ENCODE measurements at regions not wholly inside any gene's neighbourhood (a gene's known extent, or its start where the extent isn't known, plus 50 kb on each side); places are given as distances from the start of the nearest gene placed in this dataset.

DNA sequence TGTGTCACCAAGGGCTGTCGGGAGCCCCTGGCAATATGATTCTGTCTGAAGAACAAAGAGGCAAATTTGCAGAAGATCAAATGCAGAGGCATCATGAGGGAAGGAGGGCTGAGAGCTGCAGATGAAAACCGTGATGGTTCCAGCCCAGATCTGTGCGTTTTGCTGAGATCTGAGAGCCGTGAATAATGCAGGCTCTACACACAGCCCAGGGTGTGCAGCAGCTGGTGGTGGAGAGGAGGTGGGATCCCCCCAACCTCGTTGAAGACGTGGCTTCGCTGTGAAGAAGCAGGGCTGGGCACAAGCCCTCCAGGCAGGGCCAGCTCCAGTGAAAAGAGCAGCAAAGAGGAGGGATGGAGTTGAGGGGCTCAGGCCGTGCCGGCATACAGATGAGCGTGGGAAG is 75.5 kb downstream of the TSPAN17 start:
- no peak overlapping the region for H3K27ac ChIP-seq (replicated peaks)
- TF ChIP-seq, protein P1, sequence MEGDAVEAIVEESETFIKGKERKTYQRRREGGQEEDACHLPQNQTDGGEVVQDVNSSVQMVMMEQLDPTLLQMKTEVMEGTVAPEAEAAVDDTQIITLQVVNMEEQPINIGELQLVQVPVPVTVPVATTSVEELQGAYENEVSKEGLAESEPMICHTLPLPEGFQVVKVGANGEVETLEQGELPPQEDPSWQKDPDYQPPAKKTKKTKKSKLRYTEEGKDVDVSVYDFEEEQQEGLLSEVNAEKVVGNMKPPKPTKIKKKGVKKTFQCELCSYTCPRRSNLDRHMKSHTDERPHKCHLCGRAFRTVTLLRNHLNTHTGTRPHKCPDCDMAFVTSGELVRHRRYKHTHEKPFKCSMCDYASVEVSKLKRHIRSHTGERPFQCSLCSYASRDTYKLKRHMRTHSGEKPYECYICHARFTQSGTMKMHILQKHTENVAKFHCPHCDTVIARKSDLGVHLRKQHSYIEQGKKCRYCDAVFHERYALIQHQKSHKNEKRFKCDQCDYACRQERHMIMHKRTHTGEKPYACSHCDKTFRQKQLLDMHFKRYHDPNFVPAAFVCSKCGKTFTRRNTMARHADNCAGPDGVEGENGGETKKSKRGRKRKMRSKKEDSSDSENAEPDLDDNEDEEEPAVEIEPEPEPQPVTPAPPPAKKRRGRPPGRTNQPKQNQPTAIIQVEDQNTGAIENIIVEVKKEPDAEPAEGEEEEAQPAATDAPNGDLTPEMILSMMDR (IDR thresholded peaks at IDR 0.05; ENCODE audit: insufficient read depth, low read length), result no peak
- TF ChIP-seq POLR2AphosphoS5 (IDR thresholded peaks at IDR 0.05; ENCODE audit: low read depth) (no peak), GABPA (IDR thresholded peaks at IDR 0.05; ENCODE audit: low read depth) (no peak), SPI1 (IDR thresholded peaks at IDR 0.05; ENCODE audit: borderline replicate concordance, low read depth) (no peak)
- TF ChIP-seq, protein P2, sequence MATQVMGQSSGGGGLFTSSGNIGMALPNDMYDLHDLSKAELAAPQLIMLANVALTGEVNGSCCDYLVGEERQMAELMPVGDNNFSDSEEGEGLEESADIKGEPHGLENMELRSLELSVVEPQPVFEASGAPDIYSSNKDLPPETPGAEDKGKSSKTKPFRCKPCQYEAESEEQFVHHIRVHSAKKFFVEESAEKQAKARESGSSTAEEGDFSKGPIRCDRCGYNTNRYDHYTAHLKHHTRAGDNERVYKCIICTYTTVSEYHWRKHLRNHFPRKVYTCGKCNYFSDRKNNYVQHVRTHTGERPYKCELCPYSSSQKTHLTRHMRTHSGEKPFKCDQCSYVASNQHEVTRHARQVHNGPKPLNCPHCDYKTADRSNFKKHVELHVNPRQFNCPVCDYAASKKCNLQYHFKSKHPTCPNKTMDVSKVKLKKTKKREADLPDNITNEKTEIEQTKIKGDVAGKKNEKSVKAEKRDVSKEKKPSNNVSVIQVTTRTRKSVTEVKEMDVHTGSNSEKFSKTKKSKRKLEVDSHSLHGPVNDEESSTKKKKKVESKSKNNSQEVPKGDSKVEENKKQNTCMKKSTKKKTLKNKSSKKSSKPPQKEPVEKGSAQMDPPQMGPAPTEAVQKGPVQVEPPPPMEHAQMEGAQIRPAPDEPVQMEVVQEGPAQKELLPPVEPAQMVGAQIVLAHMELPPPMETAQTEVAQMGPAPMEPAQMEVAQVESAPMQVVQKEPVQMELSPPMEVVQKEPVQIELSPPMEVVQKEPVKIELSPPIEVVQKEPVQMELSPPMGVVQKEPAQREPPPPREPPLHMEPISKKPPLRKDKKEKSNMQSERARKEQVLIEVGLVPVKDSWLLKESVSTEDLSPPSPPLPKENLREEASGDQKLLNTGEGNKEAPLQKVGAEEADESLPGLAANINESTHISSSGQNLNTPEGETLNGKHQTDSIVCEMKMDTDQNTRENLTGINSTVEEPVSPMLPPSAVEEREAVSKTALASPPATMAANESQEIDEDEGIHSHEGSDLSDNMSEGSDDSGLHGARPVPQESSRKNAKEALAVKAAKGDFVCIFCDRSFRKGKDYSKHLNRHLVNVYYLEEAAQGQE (IDR thresholded peaks at IDR 0.05; ENCODE audit: insufficient replicate concordance, low read depth), result no peak
- DNase-seq (ENCODE audit: low read depth in 1 of 2, low spot score in 1 of 2), result no peak
- peaks cover 14% of the 10 kb centered on the region for H3K27me3 ChIP-seq (ENCODE audit: insufficient read depth, poor library complexity, severe bottlenecking)
- H3K4me3 ChIP-seq (replicated peaks; ENCODE audit: insufficient read depth, low read length), result no peak overlapping the region

DNA sequence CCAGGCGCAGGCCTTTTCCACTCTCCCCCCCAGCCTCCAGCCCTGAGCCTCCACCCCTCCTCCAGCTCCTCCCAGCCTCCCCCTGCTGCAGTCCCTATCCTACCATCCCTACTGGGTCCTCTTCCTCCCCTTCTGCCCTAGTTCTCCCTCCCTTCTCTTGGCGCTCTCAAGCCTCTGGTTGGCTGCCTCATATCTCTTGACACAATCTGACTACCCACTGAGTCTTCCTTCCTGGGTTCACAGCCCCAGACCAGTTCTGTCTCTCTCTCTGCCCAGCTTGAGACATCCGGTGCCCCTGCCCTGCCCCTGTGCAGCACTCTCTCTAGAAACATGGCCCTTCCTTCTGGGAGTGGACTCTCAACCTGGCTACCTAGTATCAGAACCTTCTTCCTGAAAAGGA is 76.2 kb downstream of the TSPAN17 start:
- Histone ChIP-seq H3K4me3 (replicated peaks; ENCODE audit: insufficient read depth, low read length) (no peak overlapping the region), H3K27ac (replicated peaks) (no peak overlapping the region), H3K27me3 (ENCODE audit: insufficient read depth, poor library complexity, severe bottlenecking) (peaks cover 14% of the 10 kb centered on the region)
- TF ChIP-seq, protein P1 (IDR thresholded peaks at IDR 0.05; ENCODE audit: insufficient read depth, low read length), result no peak
- TF ChIP-seq POLR2AphosphoS5 (IDR thresholded peaks at IDR 0.05; ENCODE audit: low read depth), result no peak
- no peak for TF ChIP-seq SPI1 (IDR thresholded peaks at IDR 0.05; ENCODE audit: borderline replicate concordance, low read depth)
- no peak for TF ChIP-seq GABPA (IDR thresholded peaks at IDR 0.05; ENCODE audit: low read depth)
- TF ChIP-seq, protein P2 (IDR thresholded peaks at IDR 0.05; ENCODE audit: insufficient replicate concordance, low read depth), result no peak
- no peak for DNase-seq (ENCODE audit: low read depth in 1 of 2, low spot score in 1 of 2)

DNA sequence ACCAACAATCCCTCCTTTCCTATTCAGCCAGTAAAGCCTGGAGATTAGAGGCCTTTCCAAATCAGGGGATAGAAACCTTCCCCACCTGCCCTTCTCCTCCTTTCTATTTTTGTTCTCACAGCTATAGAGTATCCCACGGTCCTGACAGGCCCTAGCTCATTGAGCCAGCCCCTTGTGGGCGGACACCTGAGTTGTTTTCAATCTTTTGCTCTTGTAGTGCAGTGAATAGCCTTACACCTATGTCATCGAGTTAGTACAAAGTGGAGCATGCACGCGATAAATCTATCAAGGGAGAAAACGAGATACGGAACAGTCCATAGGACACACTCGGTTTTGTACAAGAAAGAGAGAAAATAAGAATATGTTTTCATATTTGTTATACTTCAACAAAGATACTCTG is 77.2 kb downstream of the TSPAN17 start:
- no peak overlapping the region for H3K4me3 ChIP-seq (replicated peaks; ENCODE audit: insufficient read depth, low read length)
- H3K27me3 ChIP-seq (ENCODE audit: insufficient read depth, poor library complexity, severe bottlenecking), result peaks cover 14% of the 10 kb centered on the region
- no peak for DNase-seq (ENCODE audit: low read depth in 1 of 2, low spot score in 1 of 2)
- TF ChIP-seq SPI1 (IDR thresholded peaks at IDR 0.05; ENCODE audit: borderline replicate concordance, low read depth), result no peak
- H3K27ac ChIP-seq (replicated peaks), result no peak overlapping the region

DNA sequence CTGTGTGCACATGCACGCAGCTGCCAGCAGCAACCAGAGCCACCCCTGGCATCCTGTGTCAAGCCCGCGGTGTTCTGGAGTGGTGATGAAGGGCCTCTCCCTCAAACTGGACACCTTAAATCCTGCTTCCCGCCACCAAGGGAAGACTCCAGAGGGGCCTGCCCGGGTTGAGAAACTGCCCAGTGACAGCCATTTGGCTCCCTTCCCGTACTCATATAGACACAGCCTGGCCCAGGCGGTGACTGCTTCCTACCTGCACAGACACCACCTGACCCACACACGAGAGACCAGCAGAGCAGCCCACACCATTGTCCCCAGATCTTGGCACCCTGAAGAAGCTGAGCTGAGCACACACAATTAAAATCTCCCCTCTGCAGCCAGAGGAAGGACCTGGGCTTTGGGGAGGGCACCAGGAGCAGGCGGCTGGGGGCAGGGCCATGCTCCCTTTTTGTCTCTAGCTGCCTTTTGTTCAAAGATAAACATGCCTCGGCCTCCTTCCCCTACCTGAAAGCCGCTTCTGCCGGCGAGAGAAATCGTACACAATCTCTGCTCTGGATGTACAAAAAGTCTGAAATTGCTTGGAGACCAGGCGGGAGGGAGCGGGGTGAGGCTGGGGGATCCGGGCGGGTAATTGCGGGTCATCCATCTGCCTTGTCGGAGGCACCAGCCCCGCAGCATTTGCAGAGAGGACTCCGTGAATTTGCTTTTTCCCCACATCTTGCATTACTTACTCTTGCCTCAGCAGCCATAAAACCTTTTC is 78.4 kb downstream of the TSPAN17 start:
- no peak for DNase-seq (ENCODE audit: low read depth in 1 of 2, low spot score in 1 of 2)
- H3K4me3 ChIP-seq (replicated peaks; ENCODE audit: insufficient read depth, low read length), result no peak overlapping the region
- TF ChIP-seq, protein P2 (IDR thresholded peaks at IDR 0.05; ENCODE audit: insufficient replicate concordance, low read depth), result no peak
- TF ChIP-seq POLR2AphosphoS5 (IDR thresholded peaks at IDR 0.05; ENCODE audit: low read depth) (no peak), SPI1 (IDR thresholded peaks at IDR 0.05; ENCODE audit: borderline replicate concordance, low read depth) (no peak), GABPA (IDR thresholded peaks at IDR 0.05; ENCODE audit: low read depth) (no peak)
- TF ChIP-seq, protein P1 (IDR thresholded peaks at IDR 0.05; ENCODE audit: insufficient read depth, low read length), result no peak
- peaks cover 14% of the 10 kb centered on the region for H3K27me3 ChIP-seq (ENCODE audit: insufficient read depth, poor library complexity, severe bottlenecking)
- no peak overlapping the region for H3K27ac ChIP-seq (replicated peaks)

Measured in HL-60 (cell line).